ENCODE measurements at regions not wholly inside any gene's neighbourhood (a gene's known extent, or its start where the extent isn't known, plus 50 kb on each side); places are given as distances from the start of the nearest gene placed in this dataset.

DNA sequence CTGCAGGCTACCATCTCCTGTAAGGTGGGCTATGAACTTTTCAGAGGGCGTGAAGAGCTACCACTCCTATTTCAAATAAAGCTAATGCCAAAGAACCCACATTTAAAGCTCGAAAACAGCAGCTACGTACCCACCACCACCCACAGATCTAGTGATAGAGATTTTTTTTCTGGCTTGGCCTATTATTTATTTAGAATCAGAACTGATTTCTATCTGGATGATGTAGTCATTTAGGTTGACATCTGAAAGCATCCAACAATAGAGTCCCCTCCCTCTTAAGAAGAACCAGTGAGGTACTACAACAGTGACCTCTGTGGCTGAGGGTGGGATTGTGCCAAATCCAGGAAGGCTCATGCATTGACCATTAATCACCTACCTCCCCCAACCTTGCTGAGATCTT is 113.8 kb upstream of the ADO start:
- ChIA-PET POLR2A (no interaction called here), CTCF (no interaction called here)
- no CpG with 5 or more reads among the region's 3 CpGs for WGBS (ENCODE audit: insufficient coverage)

DNA sequence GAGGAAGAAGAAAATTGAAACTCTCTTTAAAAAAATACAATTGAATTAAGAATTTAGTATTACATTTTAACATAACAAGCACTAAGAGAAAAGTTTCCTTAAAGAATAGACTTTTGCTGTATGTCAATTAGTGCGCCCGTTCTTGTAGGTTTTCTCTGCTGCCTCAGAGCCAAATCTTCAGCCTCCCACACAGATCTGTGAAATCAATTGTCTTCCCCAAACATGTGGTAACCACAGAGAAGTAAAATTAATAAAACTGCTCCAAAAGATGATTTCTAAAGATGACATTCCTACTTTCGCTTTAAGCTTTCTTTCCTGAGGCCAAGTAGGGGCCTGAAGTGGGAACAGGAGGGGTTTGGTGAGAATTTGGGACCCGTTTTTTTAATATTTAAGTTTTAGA is 113.2 kb upstream of the ADO start:
- DNase-seq = no peak
- Histone ChIP-seq H3K36me3 (ENCODE audit: control insufficient read depth in 4 of 4, insufficient read depth in 4 of 4, low read length in 3 of 4) (no peaks in the 10 kb centered on the region), H3K4me1 (ENCODE audit: control extremely low read depth in 1 of 4, control insufficient read depth in 4 of 4, insufficient read depth in 4 of 4, low read length in 3 of 4) (peaks cover 0 to 12% (median 2%) of the 10 kb centered on the region in 4 experiments), H3K4me3 (ENCODE audit: control insufficient read depth in 1 of 7, extremely low read depth in 1 of 7, insufficient read depth in 4 of 7, low read depth in 2 of 7, low read length in 6 of 7) (peak overlapping the region in 1 of 7 experiments; percentile 39), H3K27me3 (replicated peaks in 2 of 5; ENCODE audit: control insufficient read depth in 4 of 5, insufficient read depth in 5 of 5, low read length in 4 of 5) (no peaks in the 10 kb centered on the region), H3K27ac (ENCODE audit: insufficient read depth in 1 of 2, low read depth in 1 of 2, low read length in 2 of 2, poor library complexity in 1 of 2, severe bottlenecking in 2 of 2) (no peak overlapping the region), H3K9me3 (ENCODE audit: control extremely low read depth in 1 of 5, control insufficient read depth in 4 of 5, insufficient read depth in 2 of 5, low read depth in 1 of 5, low read length in 4 of 5) (peaks cover 0 to 14% (median 3%) of the 10 kb centered on the region in 5 experiments)
- POLR2A ChIA-PET = no interaction called here
- CTCF ChIA-PET = no interaction called here
- WGBS (ENCODE audit: insufficient coverage) = 43% methylated on average over 1 of the region's 4 CpGs

More for the DNA sequence above, 113.8 kb upstream of the ADO start:
- H3K9me3 ChIP-seq (ENCODE audit: control extremely low read depth in 1 of 5, control insufficient read depth in 4 of 5, insufficient read depth in 2 of 5, low read depth in 1 of 5, low read length in 4 of 5) = peaks cover 0 to 14% (median 3%) of the 10 kb centered on the region in 5 experiments
- no peak for DNase-seq
- no peak overlapping the region for H3K4me3 ChIP-seq (ENCODE audit: control insufficient read depth in 1 of 7, extremely low read depth in 1 of 7, insufficient read depth in 4 of 7, low read depth in 2 of 7, low read length in 6 of 7)
- H3K4me1 ChIP-seq (ENCODE audit: control extremely low read depth in 1 of 4, control insufficient read depth in 4 of 4, insufficient read depth in 4 of 4, low read length in 3 of 4) = peaks cover 0 to 12% (median 2%) of the 10 kb centered on the region in 4 experiments
- H3K27ac ChIP-seq (ENCODE audit: insufficient read depth in 1 of 2, low read depth in 1 of 2, low read length in 2 of 2, poor library complexity in 1 of 2, severe bottlenecking in 2 of 2) = no peak overlapping the region
- H3K27me3 ChIP-seq (replicated peaks in 2 of 5; ENCODE audit: control insufficient read depth in 4 of 5, insufficient read depth in 5 of 5, low read length in 4 of 5) = no peaks in the 10 kb centered on the region
- no peaks in the 10 kb centered on the region for H3K36me3 ChIP-seq (ENCODE audit: control insufficient read depth in 4 of 4, insufficient read depth in 4 of 4, low read length in 3 of 4)

DNA sequence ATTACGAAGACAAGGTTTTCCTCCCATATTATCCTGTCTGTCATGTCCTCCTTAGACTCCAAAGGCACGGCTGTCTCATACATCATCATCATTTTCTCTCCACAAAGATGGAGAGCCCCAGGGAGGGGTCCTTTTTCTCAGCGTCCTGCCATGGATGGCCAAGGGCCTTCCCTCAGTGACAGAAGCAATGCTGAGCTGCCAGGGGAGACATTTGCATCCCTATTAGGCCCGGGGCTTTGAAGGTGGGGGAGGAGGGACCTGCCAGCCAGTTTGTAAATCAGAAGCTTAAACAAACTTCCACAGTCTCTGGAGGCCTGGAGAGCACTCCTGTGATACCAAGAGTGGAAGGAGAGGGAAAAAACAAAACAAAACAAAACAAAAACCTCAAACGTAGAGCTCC is 112.4 kb upstream of the ADO start:
- Histone ChIP-seq H3K4me1 (ENCODE audit: control extremely low read depth in 1 of 4, control insufficient read depth in 4 of 4, insufficient read depth in 4 of 4, low read length in 3 of 4) (peaks cover 0 to 12% (median 2%) of the 10 kb centered on the region in 4 experiments), H3K4me3 (ENCODE audit: control insufficient read depth in 1 of 7, extremely low read depth in 1 of 7, insufficient read depth in 4 of 7, low read depth in 2 of 7, low read length in 6 of 7) (no peak overlapping the region), H3K36me3 (ENCODE audit: control insufficient read depth in 4 of 4, insufficient read depth in 4 of 4, low read length in 3 of 4) (no peaks in the 10 kb centered on the region), H3K9me3 (ENCODE audit: control extremely low read depth in 1 of 5, control insufficient read depth in 4 of 5, insufficient read depth in 2 of 5, low read depth in 1 of 5, low read length in 4 of 5) (peaks cover 0 to 9% (median 2%) of the 10 kb centered on the region in 5 experiments), H3K27me3 (replicated peaks in 2 of 5; ENCODE audit: control insufficient read depth in 4 of 5, insufficient read depth in 5 of 5, low read length in 4 of 5) (no peaks in the 10 kb centered on the region), H3K27ac (ENCODE audit: insufficient read depth in 1 of 2, low read depth in 1 of 2, low read length in 2 of 2, poor library complexity in 1 of 2, severe bottlenecking in 2 of 2) (no peak overlapping the region)
- CTCF ChIA-PET = no interaction called here
- WGBS (ENCODE audit: insufficient coverage) = 100% methylated on average over 2 of the region's 5 CpGs
- POLR2A ChIA-PET = no interaction called here
- no peak for DNase-seq

DNA sequence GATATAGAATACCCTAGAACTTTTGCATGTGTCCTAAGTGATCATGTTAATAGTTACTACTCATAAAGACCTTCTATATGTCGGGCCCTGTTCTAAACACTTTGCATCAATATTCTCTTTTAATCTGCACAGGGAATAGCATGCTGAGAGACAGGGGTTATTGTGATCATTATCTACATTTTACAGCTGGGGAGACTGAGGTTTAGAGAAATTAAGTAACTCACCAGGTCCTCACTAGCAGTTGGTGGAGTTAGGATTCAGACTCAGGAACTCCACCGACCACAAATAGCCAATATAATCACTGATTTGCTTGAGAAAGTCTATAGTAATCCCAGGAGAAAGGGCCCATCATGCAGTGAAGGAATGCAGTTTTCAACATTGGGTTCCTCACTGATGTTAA is 111.2 kb upstream of the ADO start:
- Histone ChIP-seq H3K4me3 (ENCODE audit: control insufficient read depth in 1 of 7, extremely low read depth in 1 of 7, insufficient read depth in 4 of 7, low read depth in 2 of 7, low read length in 6 of 7) (no peak overlapping the region), H3K27ac (ENCODE audit: insufficient read depth in 1 of 2, low read depth in 1 of 2, low read length in 2 of 2, poor library complexity in 1 of 2, severe bottlenecking in 2 of 2) (no peak overlapping the region), H3K4me1 (ENCODE audit: control extremely low read depth in 1 of 4, control insufficient read depth in 4 of 4, insufficient read depth in 4 of 4, low read length in 3 of 4) (peaks cover 0 to 12% (median 2%) of the 10 kb centered on the region in 4 experiments), H3K27me3 (replicated peaks in 2 of 5; ENCODE audit: control insufficient read depth in 4 of 5, insufficient read depth in 5 of 5, low read length in 4 of 5) (no peaks in the 10 kb centered on the region), H3K9me3 (ENCODE audit: control extremely low read depth in 1 of 5, control insufficient read depth in 4 of 5, insufficient read depth in 2 of 5, low read depth in 1 of 5, low read length in 4 of 5) (peaks cover 0 to 8% (median 0%) of the 10 kb centered on the region in 5 experiments), H3K36me3 (ENCODE audit: control insufficient read depth in 4 of 4, insufficient read depth in 4 of 4, low read length in 3 of 4) (no peaks in the 10 kb centered on the region)
- CTCF ChIA-PET = no interaction called here
- DNase-seq = no peak
- no CpG with 5 or more reads among the region's 2 CpGs for WGBS (ENCODE audit: insufficient coverage)
- POLR2A ChIA-PET = no interaction called here

DNA sequence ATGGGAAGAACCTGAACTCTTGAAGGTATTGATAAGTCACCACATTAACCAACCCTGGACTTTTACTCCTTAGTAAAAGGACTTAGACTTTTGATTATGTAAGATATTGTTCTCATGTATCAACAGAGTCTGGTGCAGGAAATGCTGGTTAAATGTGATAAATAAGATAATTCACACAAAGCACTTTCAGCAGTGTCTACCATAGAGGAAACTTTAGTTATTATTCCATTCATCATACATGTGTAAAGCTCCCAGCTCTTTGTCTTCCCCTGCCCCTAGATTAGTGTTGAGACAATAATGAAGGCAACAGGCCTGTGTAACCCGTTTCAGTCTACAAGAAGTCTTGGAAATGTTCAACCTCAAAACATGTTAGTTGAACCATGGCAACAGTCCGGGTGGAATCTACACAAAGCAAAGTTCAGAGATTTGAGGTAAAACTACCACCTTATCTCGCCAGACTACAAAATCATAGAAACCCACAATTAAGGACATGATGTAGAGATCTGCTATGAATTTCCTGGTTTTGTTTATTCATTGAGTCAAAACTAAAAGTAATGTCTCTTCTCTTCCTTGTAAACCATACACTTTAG is 109.9 kb upstream of the ADO start:
- POLR2A ChIA-PET = no interaction called here
- H3K4me1 ChIP-seq (ENCODE audit: control extremely low read depth in 1 of 4, control insufficient read depth in 4 of 4, insufficient read depth in 4 of 4, low read length in 3 of 4) = peaks cover 0 to 11% (median 2%) of the 10 kb centered on the region in 4 experiments
- WGBS (ENCODE audit: insufficient coverage) = 29% methylated on average over 1 of the region's 3 CpGs
- no peak overlapping the region for H3K4me3 ChIP-seq (ENCODE audit: control insufficient read depth in 1 of 7, extremely low read depth in 1 of 7, insufficient read depth in 4 of 7, low read depth in 2 of 7, low read length in 6 of 7)
- DNase-seq = peak in 1 of 3 donors; percentile 29
- H3K9me3 ChIP-seq (ENCODE audit: control extremely low read depth in 1 of 5, control insufficient read depth in 4 of 5, insufficient read depth in 2 of 5, low read depth in 1 of 5, low read length in 4 of 5) = peaks cover 0 to 18% (median 0%) of the 10 kb centered on the region in 5 experiments
- H3K27ac ChIP-seq (ENCODE audit: insufficient read depth in 1 of 2, low read depth in 1 of 2, low read length in 2 of 2, poor library complexity in 1 of 2, severe bottlenecking in 2 of 2) = no peak overlapping the region
- H3K36me3 ChIP-seq (ENCODE audit: control insufficient read depth in 4 of 4, insufficient read depth in 4 of 4, low read length in 3 of 4) = no peaks in the 10 kb centered on the region
- CTCF ChIA-PET = interaction anchor here (1.1 kb wide), 1 partner anchor 12 kb away, joined by 3 read pairs; no protein-coding TSS in a partner anchor
- H3K27me3 ChIP-seq (replicated peaks in 2 of 5; ENCODE audit: control insufficient read depth in 4 of 5, insufficient read depth in 5 of 5, low read length in 4 of 5) = no peaks in the 10 kb centered on the region

DNA sequence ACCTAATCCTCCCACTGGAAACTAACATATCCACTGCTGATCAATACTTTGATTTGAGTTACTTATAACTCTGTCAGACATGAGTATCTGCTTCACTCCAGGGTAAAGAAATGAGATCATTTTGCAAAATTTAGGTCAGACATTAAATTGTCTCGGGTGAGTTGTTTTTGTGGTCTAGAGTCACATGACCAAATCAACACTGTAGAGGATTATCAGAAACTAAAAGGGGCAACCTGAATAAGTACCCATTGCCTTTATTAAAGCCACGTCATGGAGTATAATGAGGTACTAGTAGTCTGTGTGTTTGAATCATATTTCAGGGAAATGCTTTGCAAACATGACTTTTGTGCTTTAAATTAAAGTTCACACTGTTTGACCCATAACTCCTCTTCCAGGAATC is 107.7 kb upstream of the ADO start:
- WGBS (ENCODE audit: insufficient coverage) = 90% methylated on average over 2 of the region's 2 CpGs
- no peak overlapping the region for H3K27ac ChIP-seq (ENCODE audit: insufficient read depth in 1 of 2, low read depth in 1 of 2, low read length in 2 of 2, poor library complexity in 1 of 2, severe bottlenecking in 2 of 2)
- H3K9me3 ChIP-seq (ENCODE audit: control extremely low read depth in 1 of 5, control insufficient read depth in 4 of 5, insufficient read depth in 2 of 5, low read depth in 1 of 5, low read length in 4 of 5) = peaks cover 0 to 27% (median 1%) of the 10 kb centered on the region in 5 experiments
- ChIA-PET POLR2A (no interaction called here), CTCF (no interaction called here)
- no peaks in the 10 kb centered on the region for H3K36me3 ChIP-seq (ENCODE audit: control insufficient read depth in 4 of 4, insufficient read depth in 4 of 4, low read length in 3 of 4)
- no peaks in the 10 kb centered on the region for H3K27me3 ChIP-seq (replicated peaks in 2 of 5; ENCODE audit: control insufficient read depth in 4 of 5, insufficient read depth in 5 of 5, low read length in 4 of 5)
- no peaks in the 10 kb centered on the region for H3K4me1 ChIP-seq (ENCODE audit: control extremely low read depth in 1 of 4, control insufficient read depth in 4 of 4, insufficient read depth in 4 of 4, low read length in 3 of 4)
- H3K4me3 ChIP-seq (ENCODE audit: control insufficient read depth in 1 of 7, extremely low read depth in 1 of 7, insufficient read depth in 4 of 7, low read depth in 2 of 7, low read length in 6 of 7) = no peak overlapping the region
- no peak for DNase-seq

DNA sequence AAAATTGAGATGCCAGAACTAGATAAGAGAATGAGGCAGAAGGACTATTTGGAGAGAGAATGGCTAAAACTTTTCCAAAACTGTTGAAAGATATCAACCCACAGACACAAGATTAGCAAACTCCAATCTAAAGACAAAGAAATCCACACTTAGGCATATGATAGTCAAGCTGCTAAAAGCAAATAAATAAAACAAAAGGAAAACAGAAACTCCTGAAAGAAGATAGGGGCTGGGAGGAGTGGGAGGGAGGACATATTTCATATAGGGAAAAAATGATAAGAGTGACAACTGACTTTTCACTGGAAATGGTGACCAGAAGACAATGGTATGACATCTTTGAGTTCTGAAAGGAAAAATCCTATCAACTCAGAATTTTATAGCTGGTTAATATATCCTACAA is 105.4 kb upstream of the ADO start:
- POLR2A ChIA-PET = no interaction called here
- peaks cover 0 to 27% (median 1%) of the 10 kb centered on the region in 5 experiments for H3K9me3 ChIP-seq (ENCODE audit: control extremely low read depth in 1 of 5, control insufficient read depth in 4 of 5, insufficient read depth in 2 of 5, low read depth in 1 of 5, low read length in 4 of 5)
- H3K27me3 ChIP-seq (replicated peaks in 2 of 5; ENCODE audit: control insufficient read depth in 4 of 5, insufficient read depth in 5 of 5, low read length in 4 of 5) = no peaks in the 10 kb centered on the region
- DNase-seq = no peak
- CTCF ChIA-PET = no interaction called here
- H3K4me3 ChIP-seq (ENCODE audit: control insufficient read depth in 1 of 7, extremely low read depth in 1 of 7, insufficient read depth in 4 of 7, low read depth in 2 of 7, low read length in 6 of 7) = no peak overlapping the region
- no peaks in the 10 kb centered on the region for H3K4me1 ChIP-seq (ENCODE audit: control extremely low read depth in 1 of 4, control insufficient read depth in 4 of 4, insufficient read depth in 4 of 4, low read length in 3 of 4)
- no peak overlapping the region for H3K27ac ChIP-seq (ENCODE audit: insufficient read depth in 1 of 2, low read depth in 1 of 2, low read length in 2 of 2, poor library complexity in 1 of 2, severe bottlenecking in 2 of 2)
- H3K36me3 ChIP-seq (ENCODE audit: control insufficient read depth in 4 of 4, insufficient read depth in 4 of 4, low read length in 3 of 4) = no peaks in the 10 kb centered on the region

Measured in common myeloid progenitor, CD34-positive (primary cell).